Testis (tissue), 2 donors: ENCODE measurements at regions not wholly inside any gene's neighbourhood (a gene's known extent, or its start where the extent isn't known, plus 50 kb on each side); places are given as distances from the start of the nearest gene placed in this dataset.
A peak's percentile ranks its signal among the peaks of the same experiment; 100 is the strongest.
"Not testable (repeated sequence)": the region's sequence is repeated elsewhere in the genome, so short reads cannot be mapped to it uniquely, and the experiment has no call there.

Source experiments
- DNase-seq: peaks from one replicate; pipeline ENCODE4 v3.0.0-alpha.2; 2019
- H3K27ac ChIP-seq, 2 donors: fragments of 200-600 bp; sonication (generic); one replicate each; pipeline ENCODE4 v1.5.1; 2019
- H3K27me3 ChIP-seq: fragments of 200-600 bp; sonication (generic); one replicate; pipeline ENCODE4 v1.5.1; 2019
- H3K36me3 ChIP-seq: fragments of 200-600 bp; sonication (generic); one replicate; pipeline ENCODE4 v1.5.1; 2017; ENCODE audit warnings: low read depth; ENCODE audit errors: missing control alignments
- H3K4me1 ChIP-seq: fragments of 200-600 bp; sonication (generic); one replicate; pipeline ENCODE4 v1.5.1; 2019
- H3K4me3 ChIP-seq, 2 donors: fragments of 200-600 bp; sonication (generic); one replicate each; pipeline ENCODE4 v1.5.1; 2017 to 2019
- H3K9me3 ChIP-seq: fragments of 200-600 bp; sonication (generic); one replicate; pipeline ENCODE4 v1.5.1; 2017
- POLR2A ChIP-seq: fragments of 450-650 bp; IDR thresholded peaks from one replicate; pipeline ENCODE4 v1.6.1; 2017; ENCODE audit warnings: antibody characterized with exemption, mild to moderate bottlenecking, moderate library complexity
- WGBS, 2 donors: methylation state at CpG; one replicate each; pipeline ENCODE4 v1.1.5; 2018; 5-methylcytosine and 5-hydroxymethylcytosine counted together
- intact Hi-C: fragments of 100-400 bp; cut with DNase I; formaldehyde crosslinking; loops from one replicate; pipeline ENCODE4 v1.15.1; 2023; ENCODE audit warnings: low total_unique reads
- TF ChIP-seq, protein P1 (sequence below), 3 experiments: fragments of 450-650 bp in 2 of 3; fragments of 200-600 bp in 1 of 3; sonication (generic) in 1 of 3; IDR thresholded peaks; one replicate each; pipeline ENCODE4 v1.5.1; 2016 to 2019; ENCODE audit warnings: antibody characterized with exemption in 3 of 3, mild to moderate bottlenecking in 2 of 3, moderate library complexity in 1 of 3

DNA sequence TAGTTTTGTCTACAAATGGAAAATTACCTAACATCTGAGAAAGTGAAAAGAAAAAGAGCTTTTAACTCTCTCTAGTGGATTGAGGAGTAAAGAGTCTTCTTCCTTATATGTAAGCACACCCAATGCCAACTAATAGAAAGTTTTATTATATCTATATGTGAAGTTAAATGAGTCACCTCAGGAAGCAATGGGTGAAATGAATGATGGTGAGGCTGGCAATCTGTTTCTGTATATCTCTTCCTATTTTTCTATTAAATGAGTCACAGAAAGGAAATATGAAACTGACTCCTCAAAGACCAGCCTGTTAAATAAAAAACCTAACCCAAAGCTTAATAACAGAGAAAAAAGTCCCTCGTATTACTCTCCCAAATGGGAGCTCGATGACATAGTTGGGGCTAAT lies 71.3 kb downstream of the OTOR start:
- H3K27ac ChIP-seq, result no peak overlapping the region
- TF ChIP-seq POLR2A, result no peak
- TF ChIP-seq, protein P1, sequence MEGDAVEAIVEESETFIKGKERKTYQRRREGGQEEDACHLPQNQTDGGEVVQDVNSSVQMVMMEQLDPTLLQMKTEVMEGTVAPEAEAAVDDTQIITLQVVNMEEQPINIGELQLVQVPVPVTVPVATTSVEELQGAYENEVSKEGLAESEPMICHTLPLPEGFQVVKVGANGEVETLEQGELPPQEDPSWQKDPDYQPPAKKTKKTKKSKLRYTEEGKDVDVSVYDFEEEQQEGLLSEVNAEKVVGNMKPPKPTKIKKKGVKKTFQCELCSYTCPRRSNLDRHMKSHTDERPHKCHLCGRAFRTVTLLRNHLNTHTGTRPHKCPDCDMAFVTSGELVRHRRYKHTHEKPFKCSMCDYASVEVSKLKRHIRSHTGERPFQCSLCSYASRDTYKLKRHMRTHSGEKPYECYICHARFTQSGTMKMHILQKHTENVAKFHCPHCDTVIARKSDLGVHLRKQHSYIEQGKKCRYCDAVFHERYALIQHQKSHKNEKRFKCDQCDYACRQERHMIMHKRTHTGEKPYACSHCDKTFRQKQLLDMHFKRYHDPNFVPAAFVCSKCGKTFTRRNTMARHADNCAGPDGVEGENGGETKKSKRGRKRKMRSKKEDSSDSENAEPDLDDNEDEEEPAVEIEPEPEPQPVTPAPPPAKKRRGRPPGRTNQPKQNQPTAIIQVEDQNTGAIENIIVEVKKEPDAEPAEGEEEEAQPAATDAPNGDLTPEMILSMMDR (IDR thresholded peaks at IDR 0.05), result no peak
- no peaks in the 10 kb centered on the region for H3K27me3 ChIP-seq
- WGBS, 2 donors, result 89 to 92% methylated on average over 2 of the region's 2 CpGs
- no peak for DNase-seq
- H3K4me3 ChIP-seq, result no peak overlapping the region
- no peaks in the 10 kb centered on the region for H3K4me1 ChIP-seq
- intact Hi-C loops, result no loop called here
- no peaks in the 10 kb centered on the region for H3K9me3 ChIP-seq
- no peaks in the 10 kb centered on the region for H3K36me3 ChIP-seq

- intact Hi-C loops, result no loop called here
- no peaks in the 10 kb centered on the region for H3K9me3 ChIP-seq
- DNase-seq, result peak; percentile 55
- no peak overlapping the region for H3K27ac ChIP-seq
- no peak overlapping the region for H3K4me3 ChIP-seq
- H3K36me3 ChIP-seq, result no peaks in the 10 kb centered on the region
- no peaks in the 10 kb centered on the region for H3K27me3 ChIP-seq
- H3K4me1 ChIP-seq, result no peaks in the 10 kb centered on the region
- TF ChIP-seq, protein P1 (IDR thresholded peaks at IDR 0.05), result peak; percentile 35 to 81 (median 71)
- no peak for TF ChIP-seq POLR2A
- 43 to 44% methylated on average over 10 of the region's 10 CpGs for WGBS, 2 donors
These were observed 73.3 kb downstream of the OTOR start for GRCh38 chr20:16821211-16822089.

DNA sequence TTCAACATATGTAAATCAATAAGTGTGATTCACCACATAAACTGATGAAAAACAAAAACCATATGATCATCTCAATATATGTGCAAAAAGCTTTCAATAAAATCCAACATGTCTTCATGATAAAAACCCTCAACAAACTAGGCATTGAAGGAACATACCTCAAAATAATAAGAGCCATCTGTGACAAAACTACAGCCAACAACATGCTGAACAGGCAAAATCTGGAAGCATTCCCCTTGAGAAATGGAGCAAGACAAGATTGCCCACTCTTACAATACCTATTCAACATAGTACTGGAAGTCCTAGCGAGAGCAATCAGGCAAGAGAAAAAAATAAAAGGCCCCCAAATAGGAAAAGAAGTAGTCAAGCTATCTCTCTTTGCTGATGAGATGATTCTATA lies 76.5 kb downstream of the OTOR start:
- Histone ChIP-seq H3K27ac (no peak overlapping the region), H3K9me3 (no peaks in the 10 kb centered on the region), H3K27me3 (no peaks in the 10 kb centered on the region), H3K4me1 (no peaks in the 10 kb centered on the region), H3K4me3 (no peak overlapping the region), H3K36me3 (no peaks in the 10 kb centered on the region)
- 90 to 94% methylated on average over 1 of the region's 1 CpG for WGBS, 2 donors
- DNase-seq, result no peak
- intact Hi-C loops, result no loop called here
- TF ChIP-seq, protein P1 (IDR thresholded peaks at IDR 0.05), result no peak
- no peak for TF ChIP-seq POLR2A

DNA sequence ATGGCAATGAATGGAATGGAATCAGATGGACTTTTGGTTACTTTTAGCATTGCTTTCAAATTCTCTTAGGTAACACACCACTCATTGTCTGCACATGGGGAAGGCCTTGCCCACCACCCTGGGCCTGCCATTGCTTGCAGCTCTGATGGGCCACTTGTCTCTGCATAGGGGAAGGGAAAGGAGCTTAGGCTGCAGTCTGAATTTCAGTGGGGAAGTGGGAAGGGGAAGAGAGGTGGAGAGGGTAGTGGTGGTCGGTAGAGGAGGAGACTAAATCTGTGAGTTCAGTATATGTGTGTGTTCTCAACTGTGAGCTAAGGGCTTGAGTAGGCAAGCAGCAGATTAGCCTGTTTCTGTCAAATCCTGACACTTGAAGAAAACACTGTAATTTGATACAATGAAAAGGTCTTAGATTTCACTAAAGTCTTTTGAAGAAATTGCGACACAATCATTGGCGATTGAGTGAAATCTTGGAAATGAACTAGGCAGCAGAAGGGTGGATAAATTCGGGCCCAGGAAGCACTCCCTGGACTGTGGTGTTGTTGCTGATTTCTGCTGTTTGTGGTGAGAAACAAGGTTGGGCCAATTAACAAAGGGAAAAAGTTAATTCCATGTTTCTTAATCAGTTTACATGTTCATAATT lies 80.6 kb downstream of the OTOR start:
- TF ChIP-seq, protein P1 (IDR thresholded peaks at IDR 0.05), result no peak
- TF ChIP-seq POLR2A, result no peak
- WGBS, 2 donors, result 64 to 65% methylated on average over 4 of the region's 4 CpGs
- Histone ChIP-seq H3K4me3 (no peak overlapping the region), H3K4me1 (no peaks in the 10 kb centered on the region), H3K27ac (no peak overlapping the region), H3K9me3 (no peaks in the 10 kb centered on the region), H3K36me3 (no peaks in the 10 kb centered on the region), H3K27me3 (no peaks in the 10 kb centered on the region)
- intact Hi-C loops, result no loop called here
- no peak for DNase-seq

DNA sequence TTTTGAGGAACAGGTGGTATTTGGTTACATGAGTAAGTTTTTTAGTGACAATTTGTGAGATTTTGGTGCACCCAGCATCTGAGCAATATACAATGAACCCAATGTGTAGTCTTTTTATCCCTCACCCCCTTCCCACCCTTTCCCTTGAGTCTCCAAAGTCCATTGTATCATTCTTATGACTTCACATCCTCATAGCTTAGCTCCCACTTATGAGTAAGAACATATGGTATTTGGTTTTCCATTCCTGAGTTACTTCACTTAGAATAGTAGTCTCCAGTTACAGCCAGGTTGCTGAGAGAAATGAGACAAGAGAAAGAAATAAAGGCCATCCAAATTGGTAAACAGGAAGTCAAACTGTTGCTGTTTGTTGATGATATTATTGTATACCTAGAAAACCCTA lies 87.5 kb downstream of the OTOR start:
- intact Hi-C loops, H3K36me3 ChIP-seq, H3K27ac ChIP-seq: not testable (repeated sequence)

More for the DNA sequence above, 87.5 kb downstream of the OTOR start:
- not testable (repeated sequence) for H3K9me3 ChIP-seq, H3K4me1 ChIP-seq, H3K27me3 ChIP-seq, DNase-seq, H3K4me3 ChIP-seq
